ENCODE measurements at regions not wholly inside any gene's neighbourhood (a gene's known extent, or its start where the extent isn't known, plus 50 kb on each side); places are given as distances from the start of the nearest gene placed in this dataset.

DNA sequence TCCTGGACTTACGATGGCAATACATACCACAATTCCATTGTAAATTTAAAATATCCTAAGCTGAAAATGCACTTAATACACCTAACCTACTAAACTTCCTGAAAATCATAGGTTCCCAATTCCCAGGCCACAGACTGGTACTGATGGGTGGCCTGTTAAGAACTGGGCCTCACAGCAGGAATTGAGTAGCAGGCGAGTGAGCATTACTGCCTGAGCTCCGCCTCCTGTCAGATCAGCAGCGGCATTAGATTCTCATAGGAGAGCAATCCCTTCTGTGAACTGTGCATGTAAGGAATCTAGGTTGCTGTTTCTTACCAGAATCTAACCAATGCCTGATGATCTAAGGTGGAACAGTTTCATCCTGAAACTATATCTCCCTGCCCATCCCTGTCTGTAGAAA, 1670.2 kb upstream of the PCDH20 start:
- no peak overlapping the region for H3K4ac ChIP-seq (ENCODE audit: low read depth, low read length)
- H3K18ac ChIP-seq (ENCODE audit: insufficient read length, low read depth, low read length): no peak overlapping the region
- no peak overlapping the region for H2BK15ac ChIP-seq (ENCODE audit: low read depth, low read length)
- no CpG with 5 or more reads among the region's 4 CpGs for WGBS (ENCODE audit: extremely low coverage, insufficient read length, low lambda C conversion rate)
- H2BK20ac ChIP-seq (ENCODE audit: low read depth, low read length, poor library complexity, severe bottlenecking): no peak overlapping the region
- Mint-ChIP-seq H3K36me3 (ENCODE audit: insufficient read depth in 1 of 3, low read depth in 3 of 3) (peaks cover 0 to 7% (median 3%) of the 10 kb centered on the region in 3 experiments; a peak in 1 of 7 replicates), H3K4me3 (no peak overlapping the region), H3K4me1 (peaks cover 0 to 5% of the 10 kb centered on the region in 2 experiments; a peak in 2 of 4 replicates), H3K27ac (no peak overlapping the region), H3K27me3 (ENCODE audit: low read depth) (no peaks in the 10 kb centered on the region), H3K9me3 (peaks cover 0 to 5% of the 10 kb centered on the region in 2 experiments; a peak in 2 of 5 replicates)
- no peak overlapping the region for H3K23ac ChIP-seq (ENCODE audit: insufficient read length, low read depth, low read length)
- H3K4me1 ChIP-seq (ENCODE audit: insufficient read depth, low read length): no peaks in the 10 kb centered on the region
- H4K8ac ChIP-seq (replicated peaks; ENCODE audit: insufficient read length, low read depth, low read length): no peak overlapping the region
- H2AK5ac ChIP-seq (ENCODE audit: insufficient read length, low read length): no peak overlapping the region
- H2BK12ac ChIP-seq (ENCODE audit: insufficient read length, low read depth, low read length): no peak overlapping the region
- no peak overlapping the region for H2AFZ ChIP-seq (ENCODE audit: low read length)
- H3K79me2 ChIP-seq (ENCODE audit: insufficient read depth, low read length): no peaks in the 10 kb centered on the region
- no peak overlapping the region for H3K27ac ChIP-seq (ENCODE audit: insufficient read length, low read depth, low read length)
- H4K5ac ChIP-seq (ENCODE audit: insufficient read length, low read depth, low read length): no peak overlapping the region
- no peaks in the 10 kb centered on the region for H3K9me3 ChIP-seq (ENCODE audit: control insufficient read depth, low read depth, low read length)
- H2BK120ac ChIP-seq (ENCODE audit: low read depth, low read length, poor library complexity, severe bottlenecking): no peak overlapping the region
- no peak overlapping the region for H4K91ac ChIP-seq (ENCODE audit: insufficient read length, low read depth, low read length)
- no peak overlapping the region for H3K9ac ChIP-seq (ENCODE audit: extremely low read depth, insufficient read length, low read length)
- H3T11ph ChIP-seq (ENCODE audit: low read length): no peak overlapping the region
- H3K56ac ChIP-seq (ENCODE audit: insufficient read length, low read depth, low read length): no peak overlapping the region
- TF ChIP-seq, protein P1, sequence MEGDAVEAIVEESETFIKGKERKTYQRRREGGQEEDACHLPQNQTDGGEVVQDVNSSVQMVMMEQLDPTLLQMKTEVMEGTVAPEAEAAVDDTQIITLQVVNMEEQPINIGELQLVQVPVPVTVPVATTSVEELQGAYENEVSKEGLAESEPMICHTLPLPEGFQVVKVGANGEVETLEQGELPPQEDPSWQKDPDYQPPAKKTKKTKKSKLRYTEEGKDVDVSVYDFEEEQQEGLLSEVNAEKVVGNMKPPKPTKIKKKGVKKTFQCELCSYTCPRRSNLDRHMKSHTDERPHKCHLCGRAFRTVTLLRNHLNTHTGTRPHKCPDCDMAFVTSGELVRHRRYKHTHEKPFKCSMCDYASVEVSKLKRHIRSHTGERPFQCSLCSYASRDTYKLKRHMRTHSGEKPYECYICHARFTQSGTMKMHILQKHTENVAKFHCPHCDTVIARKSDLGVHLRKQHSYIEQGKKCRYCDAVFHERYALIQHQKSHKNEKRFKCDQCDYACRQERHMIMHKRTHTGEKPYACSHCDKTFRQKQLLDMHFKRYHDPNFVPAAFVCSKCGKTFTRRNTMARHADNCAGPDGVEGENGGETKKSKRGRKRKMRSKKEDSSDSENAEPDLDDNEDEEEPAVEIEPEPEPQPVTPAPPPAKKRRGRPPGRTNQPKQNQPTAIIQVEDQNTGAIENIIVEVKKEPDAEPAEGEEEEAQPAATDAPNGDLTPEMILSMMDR (conservative IDR thresholded peaks at IDR 0.05): no peak
- no peak overlapping the region for H3K14ac ChIP-seq (ENCODE audit: insufficient read depth, low read length)
- H3K79me1 ChIP-seq (ENCODE audit: insufficient read depth, low read depth, low read length, poor library complexity, severe bottlenecking): no peaks in the 10 kb centered on the region
- no peaks in the 10 kb centered on the region for H3K27me3 ChIP-seq (ENCODE audit: insufficient read depth, low read length)
- DNase-seq: peak; percentile 32
- H4K20me1 ChIP-seq (ENCODE audit: control insufficient read depth, insufficient read depth, insufficient read length): no peaks in the 10 kb centered on the region
- H2BK5ac ChIP-seq (ENCODE audit: insufficient read length, low read length): no peak overlapping the region
- no peaks in the 10 kb centered on the region for H3K23me2 ChIP-seq (ENCODE audit: insufficient read length, low read depth, low read length, poor library complexity, severe bottlenecking)
- no peak overlapping the region for H3K4me2 ChIP-seq (ENCODE audit: insufficient read depth, insufficient read length, low read length)
